ENCODE measurements at regions not wholly inside any gene's neighbourhood (a gene's known extent, or its start where the extent isn't known, plus 50 kb on each side); places are given as distances from the start of the nearest gene placed in this dataset.

DNA sequence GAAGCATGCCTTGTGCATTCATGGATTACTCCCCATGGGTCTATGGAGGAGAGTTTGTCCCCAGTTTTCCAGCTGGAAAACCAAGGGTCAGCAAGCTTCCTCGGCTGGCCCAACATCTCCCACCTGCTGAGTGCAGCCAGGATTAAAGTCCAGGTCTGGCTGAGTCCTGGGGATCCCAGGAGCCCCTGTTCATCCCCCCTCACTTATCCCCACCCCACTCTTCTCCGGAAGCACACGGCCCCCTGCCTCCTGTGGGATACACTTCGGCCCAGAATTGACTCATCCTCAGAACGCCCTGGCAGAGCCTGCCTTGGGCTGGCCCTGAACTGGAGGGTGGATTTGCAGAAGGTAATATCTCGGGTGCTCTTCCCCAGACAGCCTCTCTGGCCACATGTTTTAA, 276.1 kb downstream of the NPHP4 start:
- RAD21 ChIA-PET (ENCODE audit: unreplicated experiment) = no interaction called here

More for the DNA sequence above, 276.1 kb downstream of the NPHP4 start:
- CTCF ChIA-PET = no interaction called here
- intact Hi-C loops (cut with micrococcal nuclease; ENCODE audit: unreplicated experiment) (no loop called here), in situ Hi-C loops (cut with MboI) (no loop called here)
- no TSS peak for BruUV-seq (replicated peaks)
- Histone ChIP-seq H3K36me3 (ENCODE audit: control insufficient read depth in 2 of 2, insufficient read depth in 2 of 2, low read length in 1 of 2) (no peaks in the 10 kb centered on the region), H3K79me2 (ENCODE audit: control insufficient read depth, insufficient read depth, low read length) (no peaks in the 10 kb centered on the region), H3K4me3 (no peak overlapping the region), H3K27me3 (replicated peaks in 1 of 2; ENCODE audit: control insufficient read depth in 2 of 2, insufficient read depth in 2 of 2, low read length in 1 of 2) (no peaks in the 10 kb centered on the region), H2AFZ (ENCODE audit: control insufficient read depth, low read depth, low read length) (no peak overlapping the region), H3K4me2 (ENCODE audit: control insufficient read depth, insufficient read depth) (no peak overlapping the region), H4K20me1 (ENCODE audit: control insufficient read depth, insufficient read depth) (no peaks in the 10 kb centered on the region), H3K9me3 (replicated peaks; ENCODE audit: control insufficient read depth, insufficient read depth, low read length) (no peaks in the 10 kb centered on the region; the same call in 2 of the 3 replicates), H3K27ac (ENCODE audit: control insufficient read depth, insufficient read depth) (no peak overlapping the region), H3K9ac (ENCODE audit: control insufficient read depth, insufficient read depth, low read length) (no peak overlapping the region), H3K4me1 (ENCODE audit: control insufficient read depth, insufficient read depth, low read length) (no peaks in the 10 kb centered on the region)
- 5% methylated on average over 6 of the region's 6 CpGs for WGBS (ENCODE audit: insufficient coverage, insufficient replicate concordance, low lambda C conversion rate, missing lambda C conversion rate)
- DNase-seq (ENCODE audit: low read depth, low spot score) (no peak), FAIRE-seq (no peak), ATAC-seq (no peak)
- SMC1A ChIA-PET (ENCODE audit: uncharacterized antibody, unreplicated experiment) = no interaction called here
- POLR2A ChIA-PET = interaction anchor here (0.6 kb wide), 1 partner anchor 840 kb away, joined by 6 read pairs; no protein-coding TSS in a partner anchor
- TF ChIP-seq, protein P1, sequence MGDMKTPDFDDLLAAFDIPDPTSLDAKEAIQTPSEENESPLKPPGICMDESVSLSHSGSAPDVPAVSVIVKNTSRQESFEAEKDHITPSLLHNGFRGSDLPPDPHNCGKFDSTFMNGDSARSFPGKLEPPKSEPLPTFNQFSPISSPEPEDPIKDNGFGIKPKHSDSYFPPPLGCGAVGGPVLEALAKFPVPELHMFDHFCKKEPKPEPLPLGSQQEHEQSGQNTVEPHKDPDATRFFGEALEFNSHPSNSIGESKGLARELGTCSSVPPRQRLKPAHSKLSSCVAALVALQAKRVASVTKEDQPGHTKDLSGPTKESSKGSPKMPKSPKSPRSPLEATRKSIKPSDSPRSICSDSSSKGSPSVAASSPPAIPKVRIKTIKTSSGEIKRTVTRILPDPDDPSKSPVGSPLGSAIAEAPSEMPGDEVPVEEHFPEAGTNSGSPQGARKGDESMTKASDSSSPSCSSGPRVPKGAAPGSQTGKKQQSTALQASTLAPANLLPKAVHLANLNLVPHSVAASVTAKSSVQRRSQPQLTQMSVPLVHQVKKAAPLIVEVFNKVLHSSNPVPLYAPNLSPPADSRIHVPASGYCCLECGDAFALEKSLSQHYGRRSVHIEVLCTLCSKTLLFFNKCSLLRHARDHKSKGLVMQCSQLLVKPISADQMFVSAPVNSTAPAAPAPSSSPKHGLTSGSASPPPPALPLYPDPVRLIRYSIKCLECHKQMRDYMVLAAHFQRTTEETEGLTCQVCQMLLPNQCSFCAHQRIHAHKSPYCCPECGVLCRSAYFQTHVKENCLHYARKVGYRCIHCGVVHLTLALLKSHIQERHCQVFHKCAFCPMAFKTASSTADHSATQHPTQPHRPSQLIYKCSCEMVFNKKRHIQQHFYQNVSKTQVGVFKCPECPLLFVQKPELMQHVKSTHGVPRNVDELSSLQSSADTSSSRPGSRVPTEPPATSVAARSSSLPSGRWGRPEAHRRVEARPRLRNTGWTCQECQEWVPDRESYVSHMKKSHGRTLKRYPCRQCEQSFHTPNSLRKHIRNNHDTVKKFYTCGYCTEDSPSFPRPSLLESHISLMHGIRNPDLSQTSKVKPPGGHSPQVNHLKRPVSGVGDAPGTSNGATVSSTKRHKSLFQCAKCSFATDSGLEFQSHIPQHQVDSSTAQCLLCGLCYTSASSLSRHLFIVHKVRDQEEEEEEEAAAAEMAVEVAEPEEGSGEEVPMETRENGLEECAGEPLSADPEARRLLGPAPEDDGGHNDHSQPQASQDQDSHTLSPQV (IDR thresholded peaks at IDR 0.05) = no peak
- TF ChIP-seq POLR2AphosphoS2 (IDR thresholded peaks at IDR 0.05; ENCODE audit: low read depth, low read length) (no peak), MXI1 (IDR thresholded peaks at IDR 0.05; ENCODE audit: low read depth, low read length) (no peak)
